Heart right ventricle (tissue), 16 donors: ENCODE measurements at regions not wholly inside any gene's neighbourhood (a gene's known extent, or its start where the extent isn't known, plus 50 kb on each side); places are given as distances from the start of the nearest gene placed in this dataset.

Experiments used
- ATAC-seq, 8 donors: fragments of 200-7000 bp; cut with Tn5 transposase; one replicate each; pipeline ENCODE4 v1.9.1; 2020; ENCODE audit warnings: mild to moderate bottlenecking in 8 of 8, moderate library complexity in 8 of 8, moderate number of reproducible peaks in 1 of 8
- DNase-seq, 2 donors: peaks; one replicate each; pipeline ENCODE4 v3.0.0-alpha.2; 2020
- H3K27ac ChIP-seq, 10 donors: fragments of 200-600 bp; sonication (generic) in 2 of 10; one replicate each; pipeline versions ENCODE4 v1.5.0 to v1.8.0; 2020 to 2022; ENCODE audit warnings: mild to moderate bottlenecking in 3 of 10
- H3K27me3 ChIP-seq, 7 donors: fragments of 200-600 bp; one replicate each; pipeline ENCODE4 v1.8.0; 2021 to 2022; ENCODE audit warnings: mild to moderate bottlenecking in 2 of 7
- H3K36me3 ChIP-seq, 9 donors: fragments of 200-600 bp; sonication (generic) in 1 of 9; one replicate each; pipeline versions ENCODE4 v1.5.0 to v1.8.0; 2020 to 2022; ENCODE audit warnings: mild to moderate bottlenecking in 2 of 9
- H3K4me1 ChIP-seq, 9 donors: fragments of 200-600 bp; sonication (generic) in 1 of 9; one replicate each; pipeline versions ENCODE4 v1.5.0 to v1.8.0; 2020 to 2022; ENCODE audit warnings: mild to moderate bottlenecking in 4 of 9
- H3K4me3 ChIP-seq, 10 donors: fragments of 200-600 bp; sonication (generic) in 2 of 10; one replicate each; pipeline versions ENCODE4 v1.5.0 to v1.8.0; 2020 to 2022; ENCODE audit warnings: mild to moderate bottlenecking in 7 of 10, moderate library complexity in 2 of 10
- H3K9me3 ChIP-seq, 11 donors: fragments of 200-600 bp in 10 of 11; sonication (generic) in 2 of 11; one replicate each; pipeline versions ENCODE4 v1.5.0 to v1.8.0; 2013 to 2022; ENCODE audit warnings: mild to moderate bottlenecking in 2 of 11, control low read depth in 1 of 11, moderate library complexity in 1 of 11
- WGBS, 2 donors: extraction: QIAGEN DNeasy Blood & Tissue Kit; methylation state at CpG; one replicate each; pipeline ENCODE4 v1.1.7; 2013; ENCODE audit warnings: inconsistent platforms in 1 of 2; 5-methylcytosine and 5-hydroxymethylcytosine counted together
- intact Hi-C, 10 donors: fragments of 100-400 bp; cut with DNase I; formaldehyde crosslinking; loops; one replicate each; pipeline versions ENCODE4 v1.11.1 to v1.14.2; 2022
- TF ChIP-seq, protein P1 (sequence below), 9 donors: fragments of 200-600 bp; sonication (generic) in 2 of 9; IDR thresholded peaks; one replicate each; pipeline versions ENCODE4 v1.5.0 to v1.8.0; 2021 to 2022; ENCODE audit warnings: antibody characterized with exemption in 9 of 9, mild to moderate bottlenecking in 5 of 9, moderate library complexity in 1 of 9
- donor health status: Arrhythmogenic right ventricular cardiomyopathy.
- donor health status: ischemic (EF 13 %, LVEDD 7.1; RV severe dilation, severe dysfunction).
- donor health status: healthy with polysubstance abuse.
- donor health status: DM: no; HTN: yes; CAD: no.
- donor health status: DM: no; HTN: no; CAD: no.
- donor health status: ischemic (EF 25% LVEDD 6.9; RV normal size, moderate dysfunction).
- donor health status: ischemic (EF 25% LVEDD 5.7; RV mildly dilated, moderate dysfunction).
- donor health status: healthy.
- donor health status: DM: yes; HTN: yes; CAD: no.
- donor health status: Ischemic cardiomyopathy.
- donor health status: ischemic (EF 35%, LVEDD 5.7; RV mildly dilated, moderate dysfunction).
- donor health status: nonischemic (EF 11% LVEDD 7.7; RV severe dilation, severe dysfunction).
- donor health status: DM: yes; HTN: yes; CAD: no.
- donor health status: PGD.
- donor health status: ischemic (EF 29% LVEDD 5.4; RV normal size, mild dysfunction).
- donor health status: nonischemic (EF 23%, LVEDD 6.1; RV moderate dilation, normal function).

DNA sequence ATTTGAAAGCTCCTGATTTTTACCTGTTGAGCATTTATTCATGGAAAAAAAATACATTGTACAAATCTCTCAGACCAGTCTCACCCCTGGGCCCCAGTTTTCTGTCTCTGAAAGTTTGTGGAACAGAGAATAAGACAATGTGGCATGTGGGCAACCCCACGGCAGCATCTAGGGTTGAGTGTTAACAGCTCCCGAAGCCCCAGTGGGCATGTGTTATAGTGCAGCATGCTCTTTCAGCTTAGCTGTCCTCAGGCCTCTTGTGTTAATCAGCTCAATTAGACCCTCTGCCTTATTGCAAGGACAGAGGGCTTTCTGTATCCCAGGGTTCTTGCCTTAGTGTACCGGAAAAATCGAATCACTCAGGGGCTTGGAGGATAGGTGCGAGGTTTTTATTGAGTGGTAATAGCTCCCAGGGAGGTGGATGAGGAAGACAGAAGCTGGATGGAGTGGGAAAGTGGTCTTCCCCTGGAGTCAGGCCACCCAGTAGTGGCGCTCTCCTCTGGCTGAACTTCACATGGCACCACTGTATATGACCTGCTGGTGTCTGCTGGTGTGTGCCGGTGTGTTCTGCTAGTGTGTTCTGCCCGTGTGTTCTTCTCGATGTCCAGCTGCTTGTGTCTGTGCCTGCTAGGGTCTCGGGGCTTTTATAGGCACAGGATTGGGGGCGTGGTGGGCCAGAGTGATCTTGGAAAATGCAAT lies 382.8 kb downstream of the EPM2A start:
- ATAC-seq = no peak
- intact Hi-C loops = no loop called here
- Histone ChIP-seq H3K4me1 (peaks cover 0 to 13% (median 0%) of the 10 kb centered on the region in 9 donors), H3K27me3 (no peaks in the 10 kb centered on the region), H3K9me3 (no peaks in the 10 kb centered on the region), H3K4me3 (no peak overlapping the region), H3K27ac (no peak overlapping the region), H3K36me3 (no peaks in the 10 kb centered on the region)
- 86 to 88% methylated on average over 11 of the region's 11 CpGs for WGBS, 2 donors
- DNase-seq = no peak
- TF ChIP-seq, protein P1, sequence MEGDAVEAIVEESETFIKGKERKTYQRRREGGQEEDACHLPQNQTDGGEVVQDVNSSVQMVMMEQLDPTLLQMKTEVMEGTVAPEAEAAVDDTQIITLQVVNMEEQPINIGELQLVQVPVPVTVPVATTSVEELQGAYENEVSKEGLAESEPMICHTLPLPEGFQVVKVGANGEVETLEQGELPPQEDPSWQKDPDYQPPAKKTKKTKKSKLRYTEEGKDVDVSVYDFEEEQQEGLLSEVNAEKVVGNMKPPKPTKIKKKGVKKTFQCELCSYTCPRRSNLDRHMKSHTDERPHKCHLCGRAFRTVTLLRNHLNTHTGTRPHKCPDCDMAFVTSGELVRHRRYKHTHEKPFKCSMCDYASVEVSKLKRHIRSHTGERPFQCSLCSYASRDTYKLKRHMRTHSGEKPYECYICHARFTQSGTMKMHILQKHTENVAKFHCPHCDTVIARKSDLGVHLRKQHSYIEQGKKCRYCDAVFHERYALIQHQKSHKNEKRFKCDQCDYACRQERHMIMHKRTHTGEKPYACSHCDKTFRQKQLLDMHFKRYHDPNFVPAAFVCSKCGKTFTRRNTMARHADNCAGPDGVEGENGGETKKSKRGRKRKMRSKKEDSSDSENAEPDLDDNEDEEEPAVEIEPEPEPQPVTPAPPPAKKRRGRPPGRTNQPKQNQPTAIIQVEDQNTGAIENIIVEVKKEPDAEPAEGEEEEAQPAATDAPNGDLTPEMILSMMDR (IDR thresholded peaks at IDR 0.05) = no peak

DNA sequence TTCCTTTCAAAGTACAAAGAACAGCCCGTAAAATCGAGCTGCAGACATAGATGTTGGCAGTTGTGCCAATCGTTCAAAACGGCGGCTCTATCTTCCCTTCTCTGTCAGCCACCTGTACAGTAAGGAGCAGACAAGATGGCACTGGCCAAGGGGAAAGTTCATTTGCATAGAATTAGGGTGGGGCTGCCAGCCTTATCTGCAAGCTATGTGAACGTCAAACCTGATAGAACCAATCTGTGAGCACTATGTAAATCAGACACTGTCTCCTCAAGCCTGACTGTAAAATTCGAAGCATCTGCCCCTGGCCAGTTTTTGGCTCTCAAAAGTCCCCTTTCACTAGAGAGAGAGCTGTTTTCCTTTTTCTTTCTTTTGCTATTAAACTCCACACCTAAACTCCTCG lies 374.5 kb downstream of the EPM2A start:
- Histone ChIP-seq H3K9me3 (peaks cover 0 to 16% (median 0%) of the 10 kb centered on the region in 11 donors), H3K4me3 (no peak overlapping the region), H3K27me3 (no peaks in the 10 kb centered on the region), H3K27ac (no peak overlapping the region), H3K36me3 (no peaks in the 10 kb centered on the region), H3K4me1 (no peaks in the 10 kb centered on the region)
- DNase-seq = no peak
- ATAC-seq = no peak
- intact Hi-C loops = no loop called here
- 79 to 83% methylated on average over 8 of the region's 8 CpGs for WGBS, 2 donors
- TF ChIP-seq, protein P1 (IDR thresholded peaks at IDR 0.05) = no peak

DNA sequence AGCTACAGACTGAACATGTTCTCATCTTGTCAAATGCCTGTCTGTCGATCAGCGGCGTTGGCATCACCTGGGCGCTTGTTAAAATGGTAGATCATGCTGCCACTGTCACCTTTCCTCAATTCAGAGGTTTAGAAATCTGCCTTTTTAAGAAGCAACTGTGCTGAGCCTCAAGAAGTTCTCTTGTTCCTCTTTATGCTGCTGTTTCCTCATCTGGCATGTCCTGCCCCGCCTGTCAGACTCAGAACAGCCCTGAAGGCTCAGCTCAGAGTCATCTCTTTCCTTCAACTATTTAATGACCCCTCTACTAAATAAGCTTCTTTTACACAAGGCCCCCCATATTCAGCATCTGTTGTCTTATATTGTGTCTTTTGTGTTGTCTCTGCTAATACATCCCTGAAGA lies 368.2 kb downstream of the EPM2A start:
- no peak for DNase-seq
- 92 to 96% methylated on average over 5 of the region's 5 CpGs for WGBS, 2 donors
- Histone ChIP-seq H3K36me3 (no peaks in the 10 kb centered on the region), H3K27me3 (no peaks in the 10 kb centered on the region), H3K4me3 (no peak overlapping the region), H3K27ac (no peak overlapping the region), H3K9me3 (peaks cover 0 to 16% (median 0%) of the 10 kb centered on the region in 11 donors), H3K4me1 (peaks cover 0 to 7% (median 0%) of the 10 kb centered on the region in 9 donors)
- ATAC-seq = no peak
- TF ChIP-seq, protein P1 (IDR thresholded peaks at IDR 0.05) = no peak
- intact Hi-C loops = no loop called here

- 23 to 34% methylated on average over 5 of the region's 5 CpGs for WGBS, 2 donors
- Histone ChIP-seq H3K27ac (no peak overlapping the region), H3K4me3 (no peak overlapping the region), H3K36me3 (no peaks in the 10 kb centered on the region), H3K27me3 (no peaks in the 10 kb centered on the region), H3K4me1 (peaks cover 0 to 12% (median 3%) of the 10 kb centered on the region in 9 donors), H3K9me3 (peaks cover 0 to 15% (median 0%) of the 10 kb centered on the region in 11 donors)
- DNase-seq (peak in 1 of 2 donors; percentile 25), ATAC-seq (peak in 7 of 8 donors; percentile 10 to 75 (median 52))
- TF ChIP-seq, protein P1 (IDR thresholded peaks at IDR 0.05) = no peak
- intact Hi-C loops = no loop called here
Observed at GRCh38 chr6:145368075-145368474, 367.2 kb downstream of the EPM2A start.
